ENCODE measurements at regions not wholly inside any gene's neighbourhood (a gene's known extent, or its start where the extent isn't known, plus 50 kb on each side); places are given as distances from the start of the nearest gene placed in this dataset.

DNA sequence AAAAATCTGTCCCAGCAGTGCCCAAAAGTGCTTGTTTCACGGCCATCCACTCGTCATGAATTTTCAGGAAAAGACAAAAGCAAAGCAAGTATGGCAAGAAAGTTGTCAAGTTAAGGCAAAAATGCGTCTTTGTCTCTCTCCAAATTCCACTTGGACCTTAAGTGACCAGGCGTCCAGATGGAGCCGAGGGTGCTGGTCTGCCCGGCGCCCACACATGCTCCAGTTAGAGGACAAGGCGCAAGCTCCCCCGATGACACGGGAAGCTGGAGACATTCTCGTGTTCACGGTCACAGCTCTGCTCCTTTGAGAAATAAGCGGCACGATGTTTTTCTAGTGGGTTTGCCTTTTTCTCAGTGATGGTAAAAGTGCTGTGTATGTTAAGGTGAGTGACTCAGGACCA is 219.0 kb downstream of the BRD1 start:
- peaks cover 0 to 11% of the 10 kb centered on the region in 2 donors for H3K36me3 ChIP-seq
- intact Hi-C loops (cut with DNase I), result no loop called here
- no peak overlapping the region for H3K4me3 ChIP-seq
- H3K9me3 ChIP-seq, result peaks cover 0 to 43% of the 10 kb centered on the region in 2 donors
- no peaks in the 10 kb centered on the region for H3K4me1 ChIP-seq
- ATAC-seq, result no peak
- H3K27ac ChIP-seq, result no peak overlapping the region
- no peaks in the 10 kb centered on the region for H3K27me3 ChIP-seq
- DNase-seq, result no peak
- no peak for TF ChIP-seq CTCF (IDR thresholded peaks at IDR 0.05)

- no peak for TF ChIP-seq CTCF (IDR thresholded peaks at IDR 0.05)
- Histone ChIP-seq H3K4me1 (no peaks in the 10 kb centered on the region), H3K27me3 (no peaks in the 10 kb centered on the region), H3K36me3 (peaks cover 0 to 11% of the 10 kb centered on the region in 2 donors), H3K4me3 (no peak overlapping the region), H3K9me3 (peaks cover 0 to 40% of the 10 kb centered on the region in 2 donors), H3K27ac (no peak overlapping the region)
- intact Hi-C loops (cut with DNase I), result no loop called here
- DNase-seq (peak in 2 of 4 donors; percentile 15 to 54), ATAC-seq (no peak)
Measured at GRCh38 chr22:49608228-49608627, 219.4 kb downstream of the BRD1 start.

DNA sequence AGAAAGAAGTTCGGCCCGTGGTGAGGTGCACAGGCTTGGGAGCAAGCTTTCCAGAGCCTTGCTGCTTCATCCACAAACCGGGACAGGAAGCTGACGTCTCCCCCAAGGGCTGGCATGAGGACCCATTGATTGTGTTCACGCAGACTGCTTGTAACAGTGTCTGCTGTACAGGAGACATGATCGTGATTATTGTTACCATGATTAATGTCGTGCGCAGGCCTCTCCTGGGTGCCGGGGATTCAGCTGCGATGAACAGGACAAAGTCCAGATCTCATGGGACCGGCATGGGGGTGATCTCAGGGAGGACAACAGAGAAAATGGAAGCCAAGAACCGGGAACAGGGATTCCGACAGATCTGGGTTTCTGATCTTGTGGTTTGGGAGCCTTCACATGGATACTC is 219.9 kb downstream of the BRD1 start:
- no peak overlapping the region for H3K4me3 ChIP-seq
- intact Hi-C loops (cut with DNase I), result no loop called here

GRCh38 chr22:49606562-49607290 is 220.9 kb downstream of the BRD1 start:
- no peak for TF ChIP-seq CTCF (IDR thresholded peaks at IDR 0.05)
- Histone ChIP-seq H3K36me3 (peaks cover 0 to 11% of the 10 kb centered on the region in 2 donors), H3K9me3 (peaks cover 0 to 30% of the 10 kb centered on the region in 2 donors), H3K4me3 (no peak overlapping the region), H3K4me1 (no peaks in the 10 kb centered on the region), H3K27ac (no peak overlapping the region), H3K27me3 (no peaks in the 10 kb centered on the region)
- intact Hi-C loops (cut with DNase I), result no loop called here
- DNase-seq, result no peak
- ATAC-seq, result no peak

More for the DNA sequence above, 219.9 kb downstream of the BRD1 start:
- DNase-seq (peak in 1 of 4 donors; percentile 20), ATAC-seq (no peak)
- H3K36me3 ChIP-seq, result peaks cover 0 to 11% of the 10 kb centered on the region in 2 donors
- H3K9me3 ChIP-seq, result peaks cover 0 to 36% of the 10 kb centered on the region in 2 donors
- no peaks in the 10 kb centered on the region for H3K27me3 ChIP-seq
- H3K27ac ChIP-seq, result no peak overlapping the region
- H3K4me1 ChIP-seq, result no peaks in the 10 kb centered on the region
- TF ChIP-seq CTCF (IDR thresholded peaks at IDR 0.05), result no peak

DNA sequence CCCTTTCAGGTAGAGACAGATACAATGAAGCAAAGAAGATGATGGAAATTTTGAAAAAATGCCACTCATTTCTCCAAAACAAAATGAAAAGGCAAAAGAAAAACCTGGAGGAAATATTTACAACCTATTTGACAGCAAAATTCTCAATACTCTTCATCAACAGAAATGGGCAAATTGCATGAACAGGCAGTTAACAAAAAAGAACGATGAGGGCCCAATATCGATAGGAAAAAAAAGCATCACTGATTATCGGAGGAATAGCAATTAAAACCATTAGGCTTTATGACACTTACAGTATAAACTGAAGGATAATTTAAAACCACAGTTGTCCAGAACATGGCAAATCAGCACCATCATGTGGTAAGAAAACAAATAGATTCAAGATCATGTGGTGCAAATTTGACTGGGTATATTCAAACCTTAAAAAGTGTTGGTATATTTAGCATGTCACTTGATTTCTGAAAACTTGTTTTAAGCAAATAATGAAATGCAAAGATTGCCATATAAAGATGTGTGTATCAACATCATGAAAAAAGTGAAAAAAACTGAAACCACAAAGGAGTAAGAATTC is 222.9 kb downstream of the BRD1 start:
- Histone ChIP-seq H3K36me3 (peaks cover 0 to 11% of the 10 kb centered on the region in 2 donors), H3K9me3 (peaks cover 0 to 30% of the 10 kb centered on the region in 2 donors), H3K27me3 (no peaks in the 10 kb centered on the region), H3K4me3 (no peak overlapping the region), H3K4me1 (no peaks in the 10 kb centered on the region), H3K27ac (no peak overlapping the region)
- no peak for TF ChIP-seq CTCF (IDR thresholded peaks at IDR 0.05)
- DNase-seq (no peak), ATAC-seq (no peak)
- intact Hi-C loops (cut with DNase I), result no loop called here

Data from left lung (tissue), 4 donors.